Stimulated activated CD4-positive, alpha-beta T cell treated with anti-CD3 and anti-CD28 coated beads, TNF-alpha, amount 100 ng/mL, for 1 hour (primary cell): ENCODE measurements at regions not wholly inside any gene's neighbourhood (a gene's known extent, or its start where the extent isn't known, plus 50 kb on each side); places are given as distances from the start of the nearest gene placed in this dataset.
"Not testable (repeated sequence)": the region's sequence is repeated elsewhere in the genome, so short reads cannot be mapped to it uniquely, and the experiment has no call there.

Source experiments
- DNase-seq, 3 donors: peaks; one replicate each; pipeline ENCODE4 v3.0.0-alpha.2; 2020; ENCODE audit warnings: low read depth in 3 of 3, low spot score in 1 of 3

DNA sequence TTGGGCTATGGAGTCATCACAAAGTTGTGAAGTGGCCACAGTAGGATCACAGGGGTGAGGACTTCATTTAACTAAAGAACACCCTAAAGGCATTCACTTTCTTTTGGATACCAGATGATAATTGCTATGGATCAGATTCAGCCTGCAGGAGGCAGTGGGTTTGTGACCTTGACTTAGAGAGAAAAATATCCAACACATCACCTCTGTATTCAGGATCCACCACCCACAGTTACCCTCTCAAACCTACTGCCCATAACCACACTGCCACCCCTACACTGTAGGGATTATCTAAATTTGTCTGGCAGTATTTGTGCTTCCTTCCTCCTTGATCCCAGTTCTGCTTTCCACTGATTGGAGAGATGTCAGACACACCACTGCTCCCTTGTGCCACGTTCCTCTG, 269.4 kb downstream of the MYCN start:
- no peak for DNase-seq

DNA sequence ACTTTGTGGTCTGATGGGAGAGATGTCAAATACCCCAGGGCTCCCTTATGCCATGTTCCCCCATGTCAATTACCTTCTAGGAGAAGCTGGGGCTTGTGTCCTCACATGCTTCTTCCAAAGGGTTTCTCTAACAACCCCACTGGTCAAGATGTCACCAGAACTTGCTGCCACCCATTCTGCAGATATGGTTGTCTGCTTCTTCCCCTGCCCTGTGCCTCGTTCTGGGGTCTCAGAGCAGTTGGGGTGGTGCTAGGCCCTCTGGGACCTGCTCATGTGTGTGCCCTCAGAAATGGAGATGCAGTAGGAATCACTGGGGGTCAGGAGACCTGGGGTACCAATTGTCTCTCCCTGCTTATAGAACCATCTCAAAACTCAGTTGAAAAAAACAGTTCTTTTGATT, 268.6 kb downstream of the MYCN start:
- DNase-seq: no peak

DNA sequence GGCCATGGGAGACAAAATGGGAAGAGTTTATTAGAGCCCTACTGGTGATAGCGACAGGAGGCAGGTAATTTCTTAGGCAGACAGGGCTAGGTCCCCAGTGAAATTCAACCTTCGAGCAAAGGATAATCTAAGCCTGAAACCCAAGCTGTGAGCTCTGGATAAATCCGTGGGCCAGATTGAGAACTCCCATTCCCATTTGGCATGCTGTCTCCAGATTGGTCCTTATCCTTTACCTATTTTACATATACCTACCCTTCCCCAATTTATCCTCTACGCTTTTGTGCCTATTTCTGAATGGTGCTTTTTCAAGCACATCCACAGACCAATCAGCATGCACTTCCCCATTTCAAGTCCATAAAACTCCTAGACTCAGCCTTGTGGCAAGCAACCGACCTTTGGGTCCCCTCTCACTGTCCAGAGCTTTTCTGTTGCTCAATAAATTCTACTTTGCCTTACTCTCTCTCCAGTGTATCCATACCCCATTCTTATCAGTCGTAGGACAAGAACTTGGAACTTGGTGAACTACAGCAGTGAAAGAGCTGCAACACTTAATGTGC, 268.0 kb downstream of the MYCN start:
- no peak for DNase-seq

DNA sequence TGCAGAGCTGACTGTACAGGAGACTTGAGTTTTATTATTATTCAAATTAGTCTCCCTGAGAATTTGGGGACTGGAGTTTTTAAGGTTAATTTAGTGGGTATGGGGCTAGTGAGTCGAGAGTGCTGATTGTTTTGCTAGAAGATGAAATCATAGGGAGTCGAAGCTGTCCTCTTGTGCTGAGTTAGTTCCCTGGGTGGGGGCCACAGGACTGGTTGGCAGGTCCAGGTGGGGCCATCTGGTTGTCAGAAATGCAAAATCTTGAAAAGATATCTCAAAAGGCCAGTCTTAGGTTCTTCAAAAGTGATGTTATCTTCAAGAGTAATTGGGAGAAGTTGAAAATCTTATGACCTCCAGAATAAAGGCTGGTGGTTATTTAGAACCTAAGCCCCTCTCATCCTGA, 267.3 kb downstream of the MYCN start:
- DNase-seq: no peak

DNA sequence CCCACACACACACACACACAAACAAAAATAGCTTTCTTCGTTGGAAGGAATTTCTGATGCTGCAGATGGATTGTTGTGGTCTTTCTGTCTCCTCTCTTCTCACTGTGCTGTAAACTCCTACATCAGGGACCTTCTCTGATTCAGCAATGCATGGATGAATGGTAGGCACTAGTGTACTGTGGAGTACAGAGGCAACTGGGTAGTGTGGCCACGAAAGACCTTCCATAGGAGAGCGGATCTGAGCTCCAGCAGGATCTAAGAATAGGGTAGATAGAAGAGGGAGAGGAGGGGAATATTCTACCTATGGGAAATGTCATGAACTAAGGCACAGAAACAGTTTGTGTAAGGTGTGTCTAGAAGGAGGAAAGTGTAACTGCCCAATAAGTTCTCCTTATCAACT, 266.8 kb downstream of the MYCN start:
- no peak for DNase-seq

DNA sequence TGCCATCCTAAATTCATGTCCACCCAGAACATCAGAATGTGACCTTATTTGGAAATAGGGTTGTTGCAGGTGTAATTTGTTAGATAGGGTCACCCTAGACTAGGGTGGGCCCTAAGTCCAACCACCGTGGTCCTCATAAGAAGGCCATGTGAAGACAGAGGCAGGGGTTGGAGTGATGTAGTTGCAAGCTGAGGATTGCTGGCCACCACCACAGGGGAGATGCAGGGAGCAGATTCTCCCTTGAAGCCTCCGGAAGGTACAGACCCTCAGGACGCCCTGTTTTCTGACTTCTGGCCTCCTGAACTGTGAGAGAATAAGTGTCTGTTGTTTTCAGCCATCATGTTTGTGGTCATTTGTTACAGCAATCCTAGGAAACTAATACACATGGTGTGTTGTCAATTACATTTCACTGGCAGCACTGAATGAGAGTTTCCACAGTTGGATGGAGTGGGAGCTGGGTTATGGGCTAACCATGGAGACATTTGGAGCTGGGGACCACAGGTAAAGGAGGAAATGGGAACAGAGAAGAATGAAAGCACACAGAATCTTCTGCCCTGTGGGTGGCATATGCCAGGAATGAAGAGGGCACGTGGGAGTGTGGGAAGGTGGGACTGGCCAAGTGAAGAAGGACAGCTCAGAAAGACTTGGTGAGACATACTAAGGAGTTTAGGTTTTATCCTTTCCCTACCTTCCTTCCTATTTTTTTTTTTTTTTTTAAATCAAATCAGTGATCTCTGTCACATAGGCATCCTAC, 266.0 kb downstream of the MYCN start:
- DNase-seq: no peak

DNA sequence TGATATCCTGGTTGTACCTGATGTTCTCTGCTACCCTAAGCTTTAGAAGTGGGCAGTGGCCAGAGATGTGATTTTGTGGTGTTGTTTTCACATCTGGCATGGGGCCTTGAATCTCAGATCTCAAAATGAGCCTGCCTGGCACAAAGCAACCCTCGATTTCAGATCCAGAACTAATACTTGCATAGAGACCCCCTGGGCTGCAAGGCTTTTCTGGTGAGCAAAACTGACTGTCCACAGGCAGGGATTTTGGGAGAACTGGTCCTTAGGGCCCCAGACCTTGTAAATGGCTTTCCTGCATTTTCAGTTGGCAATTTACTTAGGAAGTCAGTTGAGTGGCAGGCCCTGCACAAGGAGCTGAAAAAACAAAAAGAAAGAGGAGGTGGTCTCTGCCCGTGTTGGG, 265.3 kb downstream of the MYCN start:
- no peak for DNase-seq

DNA sequence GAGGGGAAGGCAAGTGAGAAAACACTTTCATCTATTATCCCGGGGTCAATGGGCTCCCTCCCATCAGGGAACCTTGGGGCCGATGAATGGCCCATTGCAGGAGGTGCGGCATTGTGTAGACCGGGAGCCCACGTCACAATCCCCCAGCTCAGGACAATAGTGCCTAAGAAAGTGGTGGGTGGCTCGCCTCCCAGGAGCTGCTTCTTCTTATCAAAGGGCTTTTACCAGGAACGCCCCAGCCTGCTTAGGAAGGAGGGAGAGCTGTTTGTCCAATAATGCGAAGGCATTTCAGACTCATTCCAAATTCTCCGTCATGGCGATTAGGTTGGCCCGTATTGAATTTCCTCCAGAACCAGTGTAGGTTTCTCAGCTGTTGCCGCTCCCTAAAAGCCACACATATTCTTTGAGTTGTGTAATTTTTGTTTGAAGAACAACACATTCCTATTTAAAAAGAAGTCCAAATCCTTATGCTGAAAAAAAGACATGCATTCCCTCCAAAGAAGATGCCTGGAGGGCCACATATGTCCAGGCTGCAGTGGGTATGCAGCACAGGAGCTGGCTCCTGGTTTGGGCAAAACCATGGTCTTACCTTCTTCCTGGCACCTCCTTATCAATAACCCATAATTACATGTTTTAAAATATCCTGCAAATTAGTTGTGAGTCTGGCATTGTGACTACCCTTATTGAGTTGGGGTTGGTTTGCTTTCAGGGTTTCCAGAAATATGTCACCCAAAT, 264.7 kb downstream of the MYCN start:
- DNase-seq: no peak

DNA sequence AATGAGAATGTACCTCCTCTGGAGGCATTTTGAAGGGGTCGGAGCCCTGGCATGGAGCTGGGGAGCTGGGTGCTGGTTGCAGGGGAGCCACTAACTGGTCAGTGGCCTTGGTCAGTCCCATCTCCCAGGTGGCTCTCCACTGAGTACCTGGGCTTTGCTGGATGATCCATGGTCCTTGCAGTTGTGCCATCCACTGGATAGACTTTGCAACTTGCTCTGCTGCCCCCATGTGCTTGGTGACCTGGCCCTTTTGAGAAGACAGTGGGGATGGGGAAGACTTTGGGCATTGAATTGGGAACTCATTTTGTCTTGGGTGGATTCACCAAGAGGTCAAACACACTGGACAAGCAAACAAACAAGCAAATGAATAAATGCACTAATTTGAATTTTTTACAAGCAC, 263.9 kb downstream of the MYCN start:
- no peak for DNase-seq

DNA sequence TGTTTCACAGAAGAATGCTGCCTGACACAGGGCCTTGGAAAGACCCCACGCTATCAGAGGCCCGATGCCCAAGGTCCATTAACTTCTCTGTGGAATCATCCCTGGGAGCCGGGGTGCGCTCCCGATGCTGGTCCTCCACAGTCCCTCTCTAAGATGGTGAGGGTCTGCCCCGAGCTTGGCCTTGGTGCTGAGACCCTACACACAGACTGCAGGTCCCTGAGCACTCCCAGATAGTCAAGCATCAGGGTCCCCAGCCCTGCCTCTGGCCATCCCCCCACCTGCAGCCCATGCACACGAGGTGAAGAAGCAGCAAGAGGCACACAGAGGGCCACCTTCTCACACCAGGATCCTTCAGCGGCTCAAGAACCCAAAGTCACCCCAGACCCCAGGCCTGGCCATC, 263.3 kb downstream of the MYCN start:
- DNase-seq: no peak

DNA sequence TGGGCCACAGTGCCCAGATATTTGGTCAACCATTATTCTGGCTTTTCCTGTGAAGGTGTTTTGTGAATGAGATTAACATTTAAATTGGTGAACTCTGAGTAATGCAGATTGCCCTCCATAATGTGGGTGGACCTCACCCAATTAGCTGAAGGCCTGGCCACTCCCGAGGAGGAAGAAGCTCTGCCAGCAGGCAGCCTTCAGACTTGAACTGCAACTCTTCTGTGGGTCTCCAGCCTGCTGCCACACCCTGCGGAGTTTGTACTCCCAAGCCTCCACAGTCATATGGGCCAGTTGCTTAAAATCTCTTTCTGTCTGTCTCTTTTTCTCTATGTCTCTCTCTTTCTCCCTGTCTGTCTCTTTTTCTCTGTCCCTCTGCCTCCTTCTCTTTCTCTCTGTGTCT, 262.7 kb downstream of the MYCN start:
- no peak for DNase-seq

DNA sequence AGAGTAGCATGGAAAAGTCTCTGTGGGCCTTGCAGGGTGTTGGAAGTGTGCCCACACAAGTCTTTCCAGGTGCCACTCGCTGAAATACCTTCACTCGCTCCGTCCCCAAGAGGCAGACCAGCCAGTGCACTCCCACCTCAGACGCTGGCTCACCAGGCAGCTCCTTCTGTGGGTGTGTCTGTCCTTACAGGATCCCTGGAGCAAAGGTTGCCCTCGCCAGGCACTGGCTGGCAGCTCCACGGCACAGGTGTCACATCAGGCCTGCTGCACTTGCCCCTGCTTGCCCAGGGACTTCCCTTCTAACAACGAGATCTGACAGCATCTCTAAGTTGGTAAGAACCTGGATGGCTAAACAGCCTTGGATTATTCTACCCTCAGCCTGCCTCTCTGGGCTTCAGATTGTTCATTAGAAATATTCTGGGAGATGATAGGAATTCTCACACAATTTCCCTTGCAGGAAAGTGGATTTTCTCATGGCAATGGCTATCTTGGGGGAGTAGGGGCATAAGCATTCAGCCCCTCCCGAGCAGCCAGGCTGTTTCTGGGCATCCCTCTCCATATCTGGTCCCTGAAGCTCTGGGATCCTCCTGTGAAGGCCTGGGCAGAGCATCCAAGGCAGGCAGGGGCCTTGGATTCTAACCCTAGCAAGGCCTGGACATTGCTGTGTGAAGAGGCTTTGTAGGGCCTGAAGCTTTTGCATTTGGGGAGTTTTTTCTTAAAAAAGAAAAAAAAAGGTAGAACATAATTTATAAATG, 262.1 kb downstream of the MYCN start:
- DNase-seq: no peak

DNA sequence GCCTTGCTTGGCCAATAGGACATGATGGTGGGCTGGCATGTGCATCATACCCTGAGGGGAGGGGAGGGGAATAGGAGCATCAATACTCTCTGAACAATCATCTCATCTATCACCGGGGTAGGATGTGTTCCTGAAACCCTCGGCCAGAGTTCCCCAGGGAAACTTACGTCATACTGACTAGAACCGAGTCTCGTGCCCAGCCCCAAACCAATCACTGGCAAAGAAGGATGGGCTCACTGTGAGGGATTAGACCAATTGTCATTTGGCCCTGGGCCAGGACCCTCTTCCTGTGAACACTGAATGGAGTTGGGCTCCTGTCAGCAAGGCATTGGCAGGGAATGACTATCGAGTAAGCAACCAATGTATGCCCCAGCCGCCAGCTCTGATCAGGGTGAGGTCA, 261.5 kb downstream of the MYCN start:
- no peak for DNase-seq

DNA sequence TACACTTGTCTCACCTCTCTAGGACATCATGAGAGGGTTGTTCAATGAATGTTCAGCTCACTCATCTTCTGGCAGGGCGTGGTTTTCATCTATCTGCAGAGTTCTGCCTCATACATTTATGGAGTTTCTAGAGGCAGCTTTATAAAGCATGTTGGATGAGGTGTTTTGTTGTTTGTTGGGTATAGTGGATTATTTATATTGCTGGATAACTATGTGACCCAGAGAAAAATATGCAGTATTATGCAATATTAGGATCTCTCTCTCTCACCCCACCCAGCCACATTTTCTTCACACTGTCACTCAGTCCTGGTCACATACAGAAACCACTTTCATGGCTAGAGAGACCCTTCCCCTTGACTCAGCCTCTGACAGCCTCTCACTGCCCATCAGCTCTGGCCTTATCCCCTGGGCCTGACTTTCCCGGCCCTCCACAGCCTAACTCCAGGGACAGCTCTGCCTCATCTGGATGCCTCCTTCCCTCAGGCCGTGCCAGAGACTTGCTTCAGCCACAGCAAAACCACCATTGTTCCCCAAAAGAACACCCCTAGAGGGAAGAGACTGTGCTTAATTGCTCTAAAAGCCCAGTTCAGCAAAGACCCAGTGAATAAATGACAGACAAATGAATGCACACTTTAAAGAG, 260.3 kb downstream of the MYCN start:
- DNase-seq: no peak

DNA sequence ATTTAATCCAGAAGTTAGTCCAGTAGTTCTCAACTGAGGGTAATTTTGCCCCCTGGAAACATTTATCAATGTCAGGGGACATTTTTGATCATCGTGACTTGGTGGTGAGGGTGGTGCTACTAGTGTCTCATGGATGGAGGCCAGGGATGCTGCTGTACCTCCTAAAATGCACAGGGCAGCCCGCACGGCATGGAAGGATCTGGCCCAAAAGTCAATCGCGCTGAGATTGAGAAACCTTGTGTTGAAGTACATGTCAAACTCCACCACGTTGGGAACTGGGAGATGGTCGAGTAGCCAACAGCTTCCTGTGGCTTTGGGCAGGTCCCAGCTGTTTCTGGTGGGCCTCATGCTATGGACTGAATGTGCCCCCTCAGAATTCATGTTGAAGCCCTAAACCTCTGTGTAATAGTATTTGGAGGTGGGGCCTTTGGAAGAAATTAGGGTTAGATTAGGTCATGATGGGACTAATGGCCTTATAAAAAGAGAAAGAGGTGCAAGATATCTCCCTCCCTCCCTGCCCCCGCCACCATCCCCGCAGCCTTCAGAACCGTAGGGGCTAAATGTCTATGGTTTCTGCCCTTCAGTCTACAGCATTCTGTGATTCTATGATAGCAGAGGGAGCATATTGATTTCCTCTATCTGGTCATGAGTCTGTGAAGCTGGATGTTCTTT, 259.7 kb downstream of the MYCN start:
- no peak for DNase-seq

DNA sequence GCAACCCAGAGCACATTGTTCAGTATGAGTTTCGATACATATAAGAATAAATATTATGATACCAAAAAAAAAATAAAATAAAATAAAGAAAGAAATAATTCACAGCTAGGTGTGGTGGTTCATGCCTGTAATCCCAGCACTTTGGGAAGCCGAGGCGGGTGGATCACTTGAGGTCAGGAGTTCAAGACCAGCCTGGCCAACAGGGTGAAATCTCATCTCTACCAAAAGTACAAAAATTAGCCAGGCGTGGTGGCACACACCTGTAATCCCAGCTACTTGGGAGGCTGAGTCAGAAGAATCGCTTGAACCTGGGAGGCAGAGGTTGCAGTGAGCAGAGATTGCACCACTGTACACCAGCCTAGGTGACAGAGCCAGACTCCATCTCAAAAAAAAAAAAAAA, 258.9 kb downstream of the MYCN start:
- not testable (repeated sequence) for DNase-seq

DNA sequence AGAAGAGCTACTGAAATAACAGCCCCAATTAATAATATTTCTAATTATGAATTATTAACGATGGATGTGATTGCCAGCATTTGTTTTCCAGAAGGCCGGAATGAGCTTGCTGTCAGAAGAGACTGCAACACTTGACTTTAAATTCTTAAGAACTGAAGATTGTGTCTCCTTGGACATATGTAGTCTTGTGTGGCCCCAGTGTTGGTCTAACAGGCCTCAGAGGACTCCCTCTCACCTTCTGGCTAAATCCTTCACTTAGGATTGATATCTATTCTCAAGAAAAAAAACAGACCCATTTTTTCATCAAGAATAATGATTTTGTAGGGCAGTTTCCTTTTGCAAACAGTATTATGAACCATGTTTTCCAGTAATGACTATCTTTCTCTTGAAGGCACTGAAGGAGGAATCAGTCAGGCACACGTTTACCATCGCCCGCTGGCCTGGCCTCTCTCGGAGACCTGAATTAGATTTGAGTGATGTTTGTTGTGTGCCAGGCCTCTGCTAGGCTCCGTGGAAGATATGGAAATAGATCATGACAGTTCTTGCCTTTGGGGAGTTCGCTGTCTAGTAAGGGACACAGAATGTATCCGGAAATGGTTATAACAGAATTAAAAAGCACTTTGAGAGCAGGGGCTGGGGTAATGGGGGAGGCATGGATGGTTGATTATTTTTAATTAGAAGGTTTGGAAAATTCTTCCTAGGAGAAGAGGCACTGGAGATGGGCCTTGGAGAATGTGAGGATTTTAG, 258.0 kb downstream of the MYCN start:
- DNase-seq: no peak

DNA sequence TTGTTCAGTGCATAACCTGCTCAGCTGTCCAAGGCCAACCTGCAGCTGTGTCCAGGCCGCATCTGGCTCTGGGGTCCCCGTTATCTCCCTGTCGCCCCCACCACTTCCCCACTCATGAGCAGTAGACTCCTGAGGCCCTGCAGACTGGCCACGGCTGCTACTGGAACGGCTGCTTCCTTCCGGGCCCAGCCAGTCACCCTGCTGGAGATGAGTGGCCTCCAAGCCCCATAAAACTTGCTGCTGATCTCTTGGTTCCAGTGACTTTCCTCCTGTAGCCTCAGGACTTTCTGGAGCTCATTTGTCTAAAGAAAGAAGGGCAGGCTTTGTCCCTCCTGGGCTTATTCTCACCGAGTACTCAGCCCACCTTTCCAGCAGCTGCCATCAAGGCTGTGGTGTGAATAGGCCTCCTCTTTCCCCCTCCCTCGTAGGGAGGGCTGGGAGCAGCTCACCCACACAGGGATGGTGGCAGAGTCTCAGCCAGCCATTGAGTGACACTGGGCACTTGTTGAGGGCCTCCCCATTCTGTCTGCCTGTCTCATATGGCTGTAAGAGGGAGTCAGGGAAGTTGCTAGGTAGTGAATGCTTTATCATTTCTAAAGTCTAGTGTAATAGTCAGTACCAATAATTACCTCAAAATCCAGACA, 257.3 kb downstream of the MYCN start:
- DNase-seq: no peak

DNA sequence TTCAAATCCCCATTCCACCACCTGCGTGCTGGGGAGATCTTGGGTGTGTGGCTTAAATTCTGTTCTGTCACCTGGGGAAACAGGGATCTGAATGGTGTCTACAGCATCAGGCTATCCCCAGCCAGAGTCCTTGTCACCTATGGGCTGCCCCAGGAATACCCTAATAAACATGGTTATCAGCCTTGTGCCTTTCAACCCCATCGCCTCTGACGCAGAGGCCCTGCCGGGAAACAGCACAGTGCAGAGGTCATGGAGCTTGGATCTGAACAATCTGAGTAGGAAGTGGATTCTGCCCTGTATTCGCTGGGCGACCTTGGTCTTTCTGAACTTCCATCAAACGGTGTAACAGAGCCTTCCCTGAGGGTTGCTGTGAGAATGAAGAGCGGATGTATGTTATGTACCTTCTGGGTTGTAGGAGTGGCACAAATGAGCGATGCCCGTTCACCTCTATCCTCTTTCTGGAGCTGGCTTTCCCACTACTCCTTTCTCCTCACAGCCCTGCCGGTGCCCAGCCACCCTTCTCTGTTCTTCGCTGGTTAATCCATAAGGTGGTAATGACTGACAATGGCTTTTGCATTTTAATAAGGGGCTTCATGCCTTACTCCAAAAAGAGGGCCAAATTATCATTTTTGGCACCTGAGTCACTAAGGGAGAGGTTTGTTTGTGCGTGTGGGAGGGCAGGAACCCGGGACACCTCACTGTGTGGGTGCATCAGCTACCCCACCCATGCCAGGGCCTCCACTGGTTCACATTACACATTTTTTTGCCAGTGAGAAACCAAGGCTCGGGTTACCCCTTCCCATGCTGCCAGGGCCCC, 256.5 kb downstream of the MYCN start:
- DNase-seq: no peak
